ENCODE measurements at regions not wholly inside any gene's neighbourhood (a gene's known extent, or its start where the extent isn't known, plus 50 kb on each side); places are given as distances from the start of the nearest gene placed in this dataset.
A peak's percentile ranks its signal among the peaks of the same experiment; 100 is the strongest.
"Not testable (repeated sequence)": the region's sequence is repeated elsewhere in the genome, so short reads cannot be mapped to it uniquely, and the experiment has no call there.

- DNase-seq = peak in 1 of 3 experiments; percentile 38
Measured at GRCh38 chrX:138020941-138021340, 455.0 kb downstream of the ZIC3 start.

DNA sequence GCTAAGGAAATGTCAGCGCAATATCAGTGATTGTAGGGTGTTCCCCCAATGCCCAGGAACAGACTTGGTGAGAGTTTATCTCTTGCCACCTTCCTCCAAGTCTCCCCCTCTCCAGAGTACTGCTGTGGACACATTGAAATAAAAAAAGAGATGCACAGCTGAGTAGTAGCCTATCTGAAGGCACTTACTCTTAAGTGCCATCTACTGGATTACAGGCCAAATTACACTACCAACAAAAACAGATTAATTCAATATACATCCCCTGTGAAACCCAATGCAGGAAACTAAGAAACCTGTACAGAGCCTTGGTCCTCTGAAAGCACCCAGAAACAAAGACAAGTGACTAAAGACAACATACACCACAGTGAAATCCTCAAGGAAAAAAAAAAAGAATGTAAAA, 460.3 kb downstream of the ZIC3 start:
- DNase-seq = peak in 1 of 3 experiments; percentile 63

DNA sequence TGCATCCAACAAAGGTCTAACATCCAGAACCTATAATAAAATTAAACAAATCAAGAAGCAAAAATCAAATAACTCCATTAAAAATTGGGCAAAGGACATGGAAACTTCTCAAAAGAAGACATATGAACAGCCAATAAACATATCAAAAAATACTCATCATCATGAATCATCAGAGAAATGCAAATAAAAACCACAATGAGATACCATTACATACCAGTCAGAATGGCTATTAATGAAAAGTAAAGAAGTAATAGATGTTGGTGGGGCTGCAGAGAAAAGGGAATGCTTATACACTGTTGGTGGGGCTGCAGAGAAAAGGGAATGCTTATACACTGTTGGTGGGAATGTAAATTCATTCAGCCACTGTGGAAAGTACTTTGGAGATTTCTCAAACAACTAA, 465.8 kb downstream of the ZIC3 start:
- no peak for DNase-seq

GRCh38 chrX:138034136-138034535, 468.2 kb downstream of the ZIC3 start:
- peak in 2 of 3 experiments; percentile 23 to 74 for DNase-seq

- DNase-seq = no peak
Measured at GRCh38 chrX:138037548-138037947, 471.6 kb downstream of the ZIC3 start.

DNA sequence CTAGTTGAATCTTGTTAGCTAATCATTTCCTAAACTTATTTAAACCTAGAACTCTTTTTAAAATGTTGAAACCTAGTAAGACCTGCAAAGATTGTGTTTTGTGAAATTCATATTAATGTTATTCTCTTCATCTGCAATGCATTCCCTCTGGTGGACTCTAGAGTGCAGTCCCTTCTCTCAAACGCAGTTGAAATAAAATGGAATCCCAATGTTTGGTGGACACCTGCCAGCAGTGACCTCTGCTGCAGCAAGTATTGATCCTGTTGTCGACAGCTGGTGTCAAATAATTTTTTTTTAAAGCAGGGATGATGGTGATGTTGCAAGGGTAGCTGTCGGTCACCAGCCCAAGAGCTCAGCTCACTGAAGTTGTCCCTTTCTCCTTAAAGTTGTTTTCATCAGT, 492.0 kb downstream of the ZIC3 start:
- no peak for DNase-seq

DNA sequence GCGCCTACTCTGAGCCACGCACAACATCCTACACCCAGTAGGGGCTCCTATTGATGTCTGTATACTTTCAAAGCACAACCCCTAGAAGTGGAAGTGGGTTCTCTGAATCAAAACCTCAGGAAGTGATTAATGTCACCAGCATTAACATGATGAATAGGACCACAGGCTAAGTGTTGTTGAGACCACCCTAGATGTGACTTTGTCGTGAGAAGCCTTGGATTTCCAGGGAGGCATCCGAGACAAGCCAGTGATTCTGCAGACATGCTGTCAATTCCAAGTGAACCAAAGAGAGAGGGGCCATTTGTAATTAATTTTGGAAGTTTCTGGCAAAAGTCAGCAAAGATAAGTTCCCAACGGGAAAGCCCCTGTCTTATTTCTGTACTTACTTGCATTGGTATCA, 493.0 kb downstream of the ZIC3 start:
- DNase-seq = no peak

GRCh38 chrX:138067415-138067814, 501.5 kb downstream of the ZIC3 start:
- DNase-seq = no peak

DNA sequence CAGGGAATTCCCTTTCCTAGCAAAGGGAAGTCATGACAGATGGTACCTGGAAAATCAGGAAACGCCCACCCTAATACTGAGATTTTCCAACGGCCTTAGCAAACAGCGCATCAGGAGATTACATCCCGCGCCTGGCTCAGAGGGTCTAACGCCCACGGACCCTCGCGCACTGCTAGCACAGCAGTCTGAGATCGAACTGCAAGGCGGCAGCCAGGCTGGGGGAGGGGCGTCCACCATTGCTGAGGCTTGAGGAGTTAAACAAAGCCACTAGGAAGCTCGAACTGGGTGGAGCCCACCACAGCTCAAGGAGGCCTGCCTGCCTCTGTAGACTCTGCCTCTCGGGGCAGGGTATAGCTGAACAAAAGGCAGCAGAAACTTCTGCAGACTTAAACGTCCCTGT, 507.7 kb downstream of the ZIC3 start:
- no peak for DNase-seq

DNA sequence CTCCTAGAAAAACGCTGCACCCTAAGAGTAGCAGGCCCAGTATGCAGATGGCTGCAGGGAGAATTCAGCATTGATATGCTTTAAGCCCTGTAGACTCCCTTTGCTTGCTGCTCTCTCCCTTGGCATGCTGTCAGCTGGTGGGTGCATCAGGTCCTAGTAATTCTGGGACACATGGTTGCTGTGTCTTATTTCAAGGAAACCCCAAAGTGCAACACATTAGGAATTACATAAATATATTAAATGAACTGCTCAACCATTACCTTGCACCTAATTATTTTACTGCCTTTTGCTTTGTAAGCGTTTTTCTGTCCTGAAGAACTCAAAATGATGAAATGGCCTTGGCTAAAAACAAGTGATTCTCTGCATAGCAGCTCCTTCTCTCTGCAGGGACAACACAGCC, 516.3 kb downstream of the ZIC3 start:
- DNase-seq = no peak

- no peak for DNase-seq
Measured at GRCh38 chrX:138082896-138083295, 517.0 kb downstream of the ZIC3 start.

DNA sequence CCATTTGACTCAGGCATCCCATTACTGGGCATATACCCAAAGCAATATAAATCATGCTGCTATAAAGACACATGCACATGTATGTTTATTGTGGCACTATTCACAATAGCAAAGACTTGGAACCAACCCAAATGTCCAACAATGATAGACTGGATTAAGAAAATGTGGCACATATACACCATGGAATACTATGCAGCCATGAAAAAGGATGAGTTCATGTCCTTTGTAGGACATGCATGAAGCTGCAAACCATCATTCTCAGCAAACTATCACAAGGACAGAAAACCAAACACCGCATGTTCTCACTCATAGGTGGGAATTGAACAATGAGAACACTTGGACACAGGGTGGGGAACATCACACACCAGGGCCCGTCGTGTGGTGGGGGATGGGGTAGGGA, 545.0 kb downstream of the ZIC3 start:
- not testable (repeated sequence) for DNase-seq

GRCh38 chrX:138127314-138127713, 561.4 kb downstream of the ZIC3 start:
- no peak for DNase-seq

DNA sequence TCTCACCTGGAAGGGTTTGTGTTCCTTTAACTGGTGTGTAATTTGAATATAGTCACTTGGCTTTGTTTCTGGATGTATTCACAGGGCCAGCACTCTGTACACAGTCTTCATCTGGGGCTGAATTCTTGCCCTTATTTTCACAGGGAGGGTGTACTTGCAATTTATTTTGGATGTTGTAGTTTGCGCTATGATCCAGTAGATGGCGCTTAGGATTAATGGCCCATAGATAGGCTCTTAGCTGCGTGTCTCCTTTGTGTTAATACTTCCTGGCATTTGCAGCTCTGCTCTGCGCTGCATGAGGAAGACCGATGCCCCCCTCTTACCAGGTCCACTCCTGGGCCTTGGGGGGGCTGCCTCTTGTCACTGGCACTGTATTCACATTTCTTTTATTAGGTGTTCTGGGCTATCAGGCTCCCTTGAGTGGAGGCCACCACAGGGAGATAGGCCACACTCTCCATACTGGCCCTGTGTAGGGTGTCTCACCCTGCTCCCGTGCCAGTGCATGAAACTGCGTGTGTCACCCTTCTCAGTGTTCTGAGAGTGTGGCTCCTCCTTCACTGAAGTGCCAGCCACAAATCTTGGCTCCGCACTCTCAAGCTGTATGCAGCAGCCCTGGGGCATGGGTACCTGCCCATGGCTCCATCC, 562.2 kb downstream of the ZIC3 start:
- peak; percentile 0 to 71 (median 24) for DNase-seq

GRCh38 chrX:138150709-138151108, 560.8 kb downstream of the FGF13 start:
- DNase-seq = peak in 1 of 3 experiments; percentile 33

GRCh38 chrX:138157850-138158249, 553.7 kb downstream of the FGF13 start:
- DNase-seq = no peak

DNA sequence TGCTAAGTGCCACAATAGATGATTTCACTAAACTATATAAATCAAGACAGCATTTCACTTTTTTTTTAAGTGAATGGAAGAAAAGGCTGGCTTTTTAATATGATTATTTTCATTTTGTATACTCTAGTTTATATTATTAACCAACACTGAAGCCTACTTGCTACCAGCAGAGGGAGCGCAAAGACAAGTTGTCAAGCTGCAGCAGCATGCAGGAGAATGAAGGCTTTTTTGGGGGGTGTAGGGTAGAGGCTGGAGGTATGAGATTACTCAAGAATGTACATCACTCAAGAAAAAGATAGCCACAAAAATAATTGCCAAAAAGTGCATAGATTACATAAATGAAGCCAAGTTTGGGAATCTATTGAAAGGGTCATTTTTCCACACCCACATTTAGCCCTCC, 519.5 kb downstream of the FGF13 start:
- DNase-seq = peak in 2 of 3 experiments; percentile 5 to 43

- DNase-seq = peak in 1 of 3 experiments; percentile 29
Measured at GRCh38 chrX:138229718-138230117, 481.8 kb downstream of the FGF13 start.

DNA sequence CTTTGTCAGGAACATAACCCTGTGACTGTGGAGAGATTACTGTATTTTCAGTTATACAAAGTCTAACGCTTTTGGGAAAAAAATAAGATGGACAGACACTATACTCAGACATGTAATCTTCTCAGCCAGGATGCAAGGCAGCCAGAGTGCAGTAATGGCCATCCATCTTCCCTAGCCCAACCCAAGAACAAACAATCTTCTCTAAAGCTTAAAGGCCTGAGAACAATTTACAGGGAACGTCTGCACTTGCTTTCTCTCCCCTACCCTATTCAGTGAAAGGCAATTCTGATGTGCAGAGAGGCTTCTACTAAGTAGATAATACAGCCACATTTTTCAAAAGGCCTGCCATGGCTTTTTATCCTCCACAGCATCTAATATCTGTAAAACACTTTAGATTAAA, 471.3 kb downstream of the FGF13 start:
- DNase-seq = no peak

- DNase-seq = no peak
Measured at GRCh38 chrX:138254001-138254400, 457.5 kb downstream of the FGF13 start.

DNA sequence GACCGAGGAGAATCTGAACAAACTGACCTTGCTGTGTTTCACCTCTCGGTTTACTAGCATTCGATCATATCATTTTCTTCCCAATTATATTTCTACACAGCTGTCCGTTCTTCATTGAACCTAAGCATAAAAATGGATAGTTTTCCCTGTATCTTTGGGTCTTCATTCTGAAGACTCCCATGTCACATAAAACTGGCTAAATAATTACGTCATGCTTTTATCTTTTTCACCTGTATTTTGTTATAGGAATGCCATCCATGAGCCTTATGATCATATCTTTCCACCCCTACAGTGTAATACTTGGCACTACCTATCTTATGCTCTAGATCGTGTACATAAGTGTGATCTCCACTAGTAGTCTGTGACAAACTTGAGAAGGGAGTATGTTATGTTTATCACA, 456.1 kb downstream of the FGF13 start:
- DNase-seq = no peak

DNA sequence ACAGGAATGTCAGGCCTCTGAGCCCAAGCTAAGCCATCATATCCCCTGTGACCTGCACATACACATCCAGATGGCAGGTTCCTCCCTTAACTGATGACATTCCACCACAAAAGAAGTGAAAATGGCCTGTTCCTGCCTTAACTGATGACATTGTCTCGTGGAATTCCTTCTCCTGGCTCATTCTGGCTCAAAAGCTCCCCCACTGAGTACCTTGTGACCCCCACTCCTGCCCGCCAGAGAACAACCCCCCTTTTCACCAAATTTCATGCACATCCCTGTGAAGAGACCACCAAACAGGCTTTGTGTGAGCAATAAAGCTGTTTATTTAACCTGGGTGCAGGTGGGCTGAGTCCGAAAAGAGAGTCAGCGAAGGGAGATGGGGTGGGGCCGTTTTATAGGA, 447.4 kb downstream of the FGF13 start:
- DNase-seq = not testable (repeated sequence)

DNA sequence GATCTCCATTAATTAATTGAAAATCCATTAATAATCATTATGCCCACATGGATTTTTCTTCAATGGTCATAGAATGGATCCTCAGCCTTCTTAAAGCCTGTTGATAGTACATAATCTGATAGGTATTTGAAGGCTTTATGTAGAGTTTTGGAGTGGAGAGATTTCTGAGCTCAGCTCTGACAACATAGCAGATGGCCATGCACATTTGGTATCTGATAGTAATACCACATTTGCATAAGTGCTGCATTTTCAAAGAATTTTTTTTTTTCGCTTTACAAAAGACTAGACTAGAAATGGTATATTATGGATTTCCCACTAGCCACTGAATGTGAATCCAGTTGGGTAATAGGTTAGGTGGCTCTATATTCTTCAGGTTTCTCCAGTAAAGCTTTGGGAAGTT, 440.6 kb downstream of the FGF13 start:
- DNase-seq = no peak

DNA sequence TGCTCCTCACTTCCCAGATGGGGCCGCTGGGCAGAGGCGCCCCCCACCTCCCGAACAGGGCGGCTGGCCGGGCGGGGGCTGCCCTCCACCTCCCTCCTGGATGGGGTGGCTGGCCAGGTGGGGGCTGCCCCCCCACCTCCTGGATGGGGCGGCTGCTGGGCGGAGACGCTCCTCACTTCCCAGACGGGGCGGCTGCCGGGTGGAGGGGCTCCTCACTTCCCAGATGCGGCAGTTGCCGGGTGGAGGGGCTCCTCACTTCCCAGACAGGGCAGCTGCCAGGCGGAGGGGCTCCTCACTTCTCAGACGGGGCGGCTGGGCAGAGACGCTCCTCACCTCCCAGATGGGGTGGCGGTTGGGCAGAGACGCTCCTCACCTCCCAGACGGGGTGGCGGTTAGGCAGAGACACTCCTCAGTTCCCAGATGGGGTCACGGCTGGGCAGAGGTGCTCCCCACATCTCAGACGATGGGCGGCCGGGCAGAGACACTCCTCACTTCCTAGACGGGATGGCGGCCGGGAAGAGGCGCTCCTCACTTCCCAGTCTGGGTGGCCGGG, 428.8 kb downstream of the FGF13 start:
- DNase-seq = not testable (repeated sequence)

Measured in NCI-H1417 (cell line).